Brain microvascular endothelial cell (primary cell): ENCODE measurements at regions not wholly inside any gene's neighbourhood (a gene's known extent, or its start where the extent isn't known, plus 50 kb on each side); places are given as distances from the start of the nearest gene placed in this dataset.

Experiments used
- DNase-seq: peaks from one replicate; pipeline ENCODE4 v3.0.0-alpha.2; 2020
- H3K27ac ChIP-seq: fragments of 250-450 bp; sonication (Bioruptor Pico); 2 replicates; pipeline ENCODE4 v1.5.1; 2020; ENCODE audit warnings: mild to moderate bottlenecking, moderate library complexity
- H3K27me3 ChIP-seq: fragments of 250-450 bp; sonication (Bioruptor Pico); replicated peaks from 2 replicates; pipeline ENCODE4 v1.5.1; 2020; ENCODE audit warnings: mild to moderate bottlenecking
- H3K36me3 ChIP-seq: fragments of 250-450 bp; sonication (Bioruptor Pico); replicated peaks from 2 replicates; pipeline ENCODE4 v1.5.1; 2020; ENCODE audit warnings: mild to moderate bottlenecking
- H3K4me3 ChIP-seq: 2 replicates; pipeline ENCODE4 v1.5.1; 2011; ENCODE audit warnings: low read depth, mild to moderate bottlenecking, control low read depth, low read length, moderate library complexity
- in situ Hi-C: cut with HindIII; loops from 2 replicates; pipeline ENCODE4 v1.10.0; 2017; ENCODE audit warnings: low sequenced_read_pairs, low pct_ligation_motif_present
- TF ChIP-seq, protein P1 (sequence below): IDR thresholded peaks from 2 replicates; pipeline ENCODE4 v1.5.1; 2011; ENCODE audit warnings: low read depth, mild to moderate bottlenecking, moderate library complexity, low read length, control low read depth, inconsistent platforms; ENCODE audit errors: missing control alignments

DNA sequence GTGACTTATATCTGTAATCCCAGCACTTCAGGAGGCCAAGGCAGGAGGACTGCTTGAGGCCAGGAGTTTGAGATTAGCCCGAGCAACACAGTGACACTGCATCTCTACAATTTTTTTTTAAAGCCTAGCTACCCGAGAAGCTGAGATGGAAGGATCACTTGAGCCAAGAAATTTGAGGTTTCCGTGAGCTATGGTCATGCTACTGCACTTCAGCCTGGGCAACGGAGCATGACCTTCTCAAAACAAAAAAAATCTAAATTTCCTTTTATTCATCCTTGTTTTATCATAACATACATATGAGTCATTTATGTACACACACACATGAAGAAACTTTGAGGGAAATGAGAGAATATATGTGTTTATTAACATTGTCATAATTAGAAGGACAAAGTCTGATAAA lies 277.5 kb upstream of the MAGI2 start:
- Histone ChIP-seq H3K4me3 (no peak overlapping the region), H3K36me3 (no peaks in the 10 kb centered on the region), H3K27ac (no peak overlapping the region), H3K27me3 (no peaks in the 10 kb centered on the region)
- DNase-seq = no peak
- in situ Hi-C loops = no loop called here
- TF ChIP-seq, protein P1, sequence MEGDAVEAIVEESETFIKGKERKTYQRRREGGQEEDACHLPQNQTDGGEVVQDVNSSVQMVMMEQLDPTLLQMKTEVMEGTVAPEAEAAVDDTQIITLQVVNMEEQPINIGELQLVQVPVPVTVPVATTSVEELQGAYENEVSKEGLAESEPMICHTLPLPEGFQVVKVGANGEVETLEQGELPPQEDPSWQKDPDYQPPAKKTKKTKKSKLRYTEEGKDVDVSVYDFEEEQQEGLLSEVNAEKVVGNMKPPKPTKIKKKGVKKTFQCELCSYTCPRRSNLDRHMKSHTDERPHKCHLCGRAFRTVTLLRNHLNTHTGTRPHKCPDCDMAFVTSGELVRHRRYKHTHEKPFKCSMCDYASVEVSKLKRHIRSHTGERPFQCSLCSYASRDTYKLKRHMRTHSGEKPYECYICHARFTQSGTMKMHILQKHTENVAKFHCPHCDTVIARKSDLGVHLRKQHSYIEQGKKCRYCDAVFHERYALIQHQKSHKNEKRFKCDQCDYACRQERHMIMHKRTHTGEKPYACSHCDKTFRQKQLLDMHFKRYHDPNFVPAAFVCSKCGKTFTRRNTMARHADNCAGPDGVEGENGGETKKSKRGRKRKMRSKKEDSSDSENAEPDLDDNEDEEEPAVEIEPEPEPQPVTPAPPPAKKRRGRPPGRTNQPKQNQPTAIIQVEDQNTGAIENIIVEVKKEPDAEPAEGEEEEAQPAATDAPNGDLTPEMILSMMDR = no peak

- TF ChIP-seq, protein P1 = no peak
- DNase-seq = peak; percentile 25
- no peak overlapping the region for H3K4me3 ChIP-seq
- H3K27me3 ChIP-seq = no peaks in the 10 kb centered on the region
- in situ Hi-C loops = no loop called here
- H3K36me3 ChIP-seq = no peaks in the 10 kb centered on the region
- H3K27ac ChIP-seq = no peak overlapping the region
Measured at GRCh38 chr7:79723833-79724618, 270.6 kb upstream of the MAGI2 start.

- no peak for DNase-seq
- in situ Hi-C loops = no loop called here
- TF ChIP-seq, protein P1 = no peak
- Histone ChIP-seq H3K27ac (no peak overlapping the region), H3K27me3 (no peaks in the 10 kb centered on the region), H3K4me3 (no peak overlapping the region), H3K36me3 (no peaks in the 10 kb centered on the region)
Measured at GRCh38 chr7:79722217-79722616, 268.8 kb upstream of the MAGI2 start.

DNA sequence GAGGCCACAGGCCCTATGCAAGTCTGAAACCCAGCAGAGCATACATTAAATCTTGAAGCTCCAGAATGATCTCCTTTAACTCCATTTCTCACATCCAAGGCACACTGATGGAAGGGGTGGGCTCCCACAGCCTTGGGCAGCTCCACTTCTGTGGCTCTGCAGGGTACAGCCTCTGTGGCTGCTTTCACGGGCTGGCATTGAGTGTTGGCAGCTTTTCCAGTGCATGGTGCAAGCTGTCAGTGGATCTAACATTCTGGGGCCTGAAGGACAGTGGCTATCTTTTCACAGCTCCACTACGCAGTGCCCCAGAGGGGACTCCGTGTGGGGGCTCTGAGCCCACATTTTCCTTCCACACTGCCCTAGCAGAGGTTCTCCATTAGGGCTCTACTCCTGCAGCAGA lies 265.7 kb upstream of the MAGI2 start:
- in situ Hi-C loops = no loop called here
- H3K36me3 ChIP-seq = no peaks in the 10 kb centered on the region
- H3K27ac ChIP-seq = no peak overlapping the region
- H3K27me3 ChIP-seq = no peaks in the 10 kb centered on the region
- no peak for DNase-seq
- H3K4me3 ChIP-seq = no peak overlapping the region
- TF ChIP-seq, protein P1 = no peak

GRCh38 chr7:79716329-79716728 lies 262.9 kb upstream of the MAGI2 start:
- no peaks in the 10 kb centered on the region for H3K27me3 ChIP-seq
- in situ Hi-C loops = no loop called here
- TF ChIP-seq, protein P1 = no peak
- no peak overlapping the region for H3K4me3 ChIP-seq
- DNase-seq = no peak
- H3K27ac ChIP-seq = no peak overlapping the region
- H3K36me3 ChIP-seq = no peaks in the 10 kb centered on the region

GRCh38 chr7:79714081-79714480 lies 260.6 kb upstream of the MAGI2 start:
- in situ Hi-C loops = no loop called here
- no peak overlapping the region for H3K27ac ChIP-seq
- H3K36me3 ChIP-seq = no peaks in the 10 kb centered on the region
- no peaks in the 10 kb centered on the region for H3K27me3 ChIP-seq
- DNase-seq = no peak
- TF ChIP-seq, protein P1 = no peak
- H3K4me3 ChIP-seq = no peak overlapping the region
